Coronary artery (tissue), 2 donors: ENCODE measurements at regions not wholly inside any gene's neighbourhood (a gene's known extent, or its start where the extent isn't known, plus 50 kb on each side); places are given as distances from the start of the nearest gene placed in this dataset.

ENCODE experiments used
- DNase-seq: peaks from one replicate; pipeline ENCODE4 v3.0.0-alpha.2; 2017; ENCODE audit warnings: low spot score
- H3K27ac ChIP-seq, 2 donors: fragments of 200-600 bp; sonication (generic); one replicate each; pipeline ENCODE4 v1.5.1; 2016 to 2019
- H3K4me3 ChIP-seq: fragments of 200-600 bp; sonication (generic); 2 replicates; pipeline ENCODE4 v1.5.1; 2016; ENCODE audit warnings: mild to moderate bottlenecking, moderate library complexity
- TF ChIP-seq, protein P1 (sequence below): fragments of 200-600 bp; sonication (generic); IDR thresholded peaks from one replicate; pipeline ENCODE4 v1.5.1; 2019; ENCODE audit warnings: antibody characterized with exemption

DNA sequence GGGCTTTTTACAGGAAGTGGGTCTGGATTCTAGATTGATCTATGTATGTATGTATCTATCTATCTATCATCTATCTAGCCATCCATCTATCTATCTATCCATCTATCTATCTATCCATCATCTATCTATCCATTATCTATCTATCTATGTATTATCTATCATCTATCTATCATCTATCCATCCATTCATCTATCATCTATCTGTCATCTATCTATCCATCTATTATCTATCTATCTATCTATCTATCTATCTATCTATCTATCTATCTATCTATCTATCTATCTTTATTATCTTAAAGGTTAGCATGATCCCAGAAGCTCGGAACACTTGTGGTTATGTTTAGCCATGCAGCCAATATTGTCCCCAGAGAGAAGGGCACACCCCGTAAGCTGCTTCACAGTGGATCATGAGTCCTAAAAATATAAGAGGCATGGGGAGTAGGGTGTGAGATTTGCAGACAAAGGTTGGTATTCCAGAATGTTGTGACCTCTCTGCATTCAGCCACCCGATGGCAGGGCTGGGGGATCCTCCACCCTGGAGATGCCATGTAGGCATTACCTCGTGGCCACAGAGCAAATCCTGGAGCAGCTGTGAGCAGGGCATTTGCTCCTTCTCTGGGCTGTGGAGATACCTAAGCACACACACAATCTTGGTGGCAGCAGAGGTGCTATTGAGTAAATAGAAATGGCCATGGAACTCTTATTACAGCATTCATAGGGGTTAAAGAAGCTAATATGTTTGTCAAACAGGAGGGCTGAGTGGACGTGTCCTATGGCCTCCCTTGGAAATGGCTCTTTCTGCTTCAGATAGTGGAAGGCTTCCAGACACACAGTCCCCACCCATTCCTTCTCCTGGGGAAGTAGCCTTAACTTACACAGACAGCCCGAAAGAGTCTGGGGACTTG, 310.0 kb upstream of the TSHZ3 start:
- H3K27ac ChIP-seq, result no peak overlapping the region
- DNase-seq, result no peak
- TF ChIP-seq, protein P1, sequence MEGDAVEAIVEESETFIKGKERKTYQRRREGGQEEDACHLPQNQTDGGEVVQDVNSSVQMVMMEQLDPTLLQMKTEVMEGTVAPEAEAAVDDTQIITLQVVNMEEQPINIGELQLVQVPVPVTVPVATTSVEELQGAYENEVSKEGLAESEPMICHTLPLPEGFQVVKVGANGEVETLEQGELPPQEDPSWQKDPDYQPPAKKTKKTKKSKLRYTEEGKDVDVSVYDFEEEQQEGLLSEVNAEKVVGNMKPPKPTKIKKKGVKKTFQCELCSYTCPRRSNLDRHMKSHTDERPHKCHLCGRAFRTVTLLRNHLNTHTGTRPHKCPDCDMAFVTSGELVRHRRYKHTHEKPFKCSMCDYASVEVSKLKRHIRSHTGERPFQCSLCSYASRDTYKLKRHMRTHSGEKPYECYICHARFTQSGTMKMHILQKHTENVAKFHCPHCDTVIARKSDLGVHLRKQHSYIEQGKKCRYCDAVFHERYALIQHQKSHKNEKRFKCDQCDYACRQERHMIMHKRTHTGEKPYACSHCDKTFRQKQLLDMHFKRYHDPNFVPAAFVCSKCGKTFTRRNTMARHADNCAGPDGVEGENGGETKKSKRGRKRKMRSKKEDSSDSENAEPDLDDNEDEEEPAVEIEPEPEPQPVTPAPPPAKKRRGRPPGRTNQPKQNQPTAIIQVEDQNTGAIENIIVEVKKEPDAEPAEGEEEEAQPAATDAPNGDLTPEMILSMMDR, result no peak
- H3K4me3 ChIP-seq, result no peak overlapping the region

DNA sequence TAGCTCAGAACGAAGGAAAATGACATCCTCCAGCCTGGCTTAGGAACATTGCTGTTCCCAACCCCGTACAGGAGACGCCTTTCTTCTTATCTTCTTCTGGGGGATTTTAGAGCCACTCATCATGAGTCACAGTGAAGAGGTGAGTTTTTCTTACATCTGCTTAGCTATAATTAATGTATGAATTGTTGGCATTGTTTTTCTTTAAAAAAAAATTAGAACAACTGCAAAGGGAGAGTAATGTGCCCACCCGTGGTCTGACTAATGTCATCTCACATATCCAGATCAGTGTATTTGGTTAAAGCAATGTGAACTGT, 310.6 kb upstream of the TSHZ3 start:
- no peak for DNase-seq
- Histone ChIP-seq H3K4me3 (no peak overlapping the region), H3K27ac (no peak overlapping the region)
- TF ChIP-seq, protein P1, result no peak

DNA sequence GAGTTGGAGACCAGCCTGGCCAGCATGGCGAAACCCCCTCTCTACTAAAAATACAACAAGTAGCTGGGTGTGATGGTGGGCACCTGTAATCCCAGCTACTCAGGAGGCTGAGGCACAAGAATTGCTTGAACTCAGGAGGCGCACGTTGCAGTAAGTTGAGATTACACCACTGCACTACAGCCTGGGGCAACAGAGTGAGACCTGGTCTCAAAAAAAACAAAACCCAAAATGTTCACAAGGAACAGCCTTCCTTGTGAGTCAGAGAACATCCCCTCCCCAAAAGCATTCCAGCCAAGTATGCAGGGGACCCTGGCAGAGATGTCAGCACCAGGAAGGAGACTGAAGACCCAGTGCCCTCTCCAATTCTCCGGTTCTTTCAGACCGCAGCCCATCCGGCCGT, 314.9 kb upstream of the TSHZ3 start:
- no peak overlapping the region for H3K27ac ChIP-seq

DNA sequence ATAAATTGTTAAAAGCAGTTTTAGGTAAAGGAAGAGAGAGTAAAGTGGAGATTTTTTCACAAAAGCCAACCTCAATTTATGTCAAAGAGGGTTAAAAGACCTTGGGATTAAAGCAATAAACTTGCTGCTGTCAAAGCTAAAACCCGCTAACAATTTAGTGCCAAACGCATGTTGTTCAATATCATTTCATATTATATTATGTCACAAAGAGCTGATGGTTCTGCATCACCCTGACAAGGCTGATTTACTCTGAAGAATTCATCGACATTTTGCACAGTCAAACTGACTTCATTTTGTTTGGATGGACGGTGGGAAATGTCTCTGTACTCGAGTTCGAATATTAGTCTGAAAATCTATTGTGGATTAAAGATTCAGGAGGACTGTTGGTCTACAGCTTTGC, 315.8 kb upstream of the TSHZ3 start:
- Histone ChIP-seq H3K27ac (no peak overlapping the region), H3K4me3 (no peak overlapping the region)
- DNase-seq, result no peak
- TF ChIP-seq, protein P1, result no peak

More for the DNA sequence above, 314.9 kb upstream of the TSHZ3 start:
- no peak for DNase-seq
- H3K4me3 ChIP-seq, result no peak overlapping the region
- TF ChIP-seq, protein P1, result no peak

DNA sequence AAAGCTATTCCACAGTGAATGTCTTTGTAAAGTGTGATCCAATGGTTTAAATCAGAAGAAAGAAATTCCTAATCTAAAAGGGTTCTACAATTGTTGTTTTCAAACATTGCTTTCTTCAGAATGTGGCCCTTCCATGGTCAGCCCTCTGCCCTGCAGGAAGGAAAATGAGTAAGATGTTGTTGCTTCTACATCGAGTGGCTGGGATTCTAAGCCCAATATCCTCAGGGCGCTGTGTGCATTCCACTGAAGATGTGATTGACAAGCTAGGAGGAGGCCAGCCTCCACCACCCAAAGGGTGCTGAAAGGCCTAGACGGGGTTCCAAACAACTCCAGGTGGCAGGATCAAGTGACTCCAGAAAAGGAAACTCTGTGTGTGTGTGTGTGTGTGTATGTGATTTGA, 316.9 kb upstream of the TSHZ3 start:
- Histone ChIP-seq H3K4me3 (no peak overlapping the region), H3K27ac (no peak overlapping the region)
- DNase-seq, result no peak
- TF ChIP-seq, protein P1, result no peak

DNA sequence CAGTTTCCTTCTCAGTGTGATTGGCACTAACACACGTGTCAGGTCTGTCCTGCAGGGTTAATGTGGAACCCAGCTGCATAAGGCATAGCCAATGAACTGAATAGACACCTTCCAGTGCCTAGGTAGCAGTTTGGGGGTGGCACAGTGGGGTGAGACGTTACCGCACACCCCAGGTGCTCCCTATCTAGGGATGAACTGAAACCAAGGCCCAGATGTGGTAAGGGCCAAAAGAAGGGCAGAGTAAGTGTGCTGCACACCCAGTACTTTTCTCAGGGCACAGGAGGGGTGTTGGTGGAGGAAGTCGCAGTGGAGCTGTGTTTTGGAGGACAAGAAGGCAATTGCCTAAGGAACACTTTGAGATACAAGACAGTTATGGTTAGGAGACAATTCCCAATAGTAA, 317.9 kb upstream of the TSHZ3 start:
- DNase-seq, result no peak
- Histone ChIP-seq H3K4me3 (no peak overlapping the region), H3K27ac (no peak overlapping the region)
- TF ChIP-seq, protein P1, result no peak

DNA sequence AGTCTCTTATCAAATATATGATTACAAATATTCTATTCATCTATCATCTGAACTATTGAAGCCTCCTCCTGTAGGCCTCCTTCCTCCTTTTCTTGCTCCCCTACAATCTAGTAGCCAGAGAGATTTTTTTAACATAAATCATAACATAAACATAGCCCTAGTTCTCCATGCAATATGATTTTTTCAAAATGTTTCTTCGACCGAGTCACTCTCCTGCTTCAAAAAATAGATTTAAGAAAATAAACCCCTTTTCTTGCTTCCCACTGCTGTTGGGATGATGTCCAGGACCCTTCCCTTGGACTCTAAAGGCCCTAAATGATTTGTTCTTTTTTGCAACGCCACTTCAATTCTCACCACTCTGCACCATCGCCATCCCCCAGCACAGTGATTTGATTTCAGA, 319.7 kb upstream of the TSHZ3 start:
- Histone ChIP-seq H3K4me3 (no peak overlapping the region), H3K27ac (no peak overlapping the region)
- no peak for DNase-seq
- TF ChIP-seq, protein P1, result no peak
